SIG-M5 treated with dmso at 0.1 percent for 504 hours (cell line): ENCODE measurements at regions not wholly inside any gene's neighbourhood (a gene's known extent, or its start where the extent isn't known, plus 50 kb on each side); places are given as distances from the start of the nearest gene placed in this dataset.

ENCODE experiments used
- DNase-seq: peaks from one replicate; lab custom pipeline; 2025; ENCODE audit not compliant: unreplicated experiment; lab: John Stamatoyannopoulos, UW

- no peak for DNase-seq
Observed at GRCh38 chr10:120365872-120366271, 91.2 kb upstream of the PLPP4 start.

DNA sequence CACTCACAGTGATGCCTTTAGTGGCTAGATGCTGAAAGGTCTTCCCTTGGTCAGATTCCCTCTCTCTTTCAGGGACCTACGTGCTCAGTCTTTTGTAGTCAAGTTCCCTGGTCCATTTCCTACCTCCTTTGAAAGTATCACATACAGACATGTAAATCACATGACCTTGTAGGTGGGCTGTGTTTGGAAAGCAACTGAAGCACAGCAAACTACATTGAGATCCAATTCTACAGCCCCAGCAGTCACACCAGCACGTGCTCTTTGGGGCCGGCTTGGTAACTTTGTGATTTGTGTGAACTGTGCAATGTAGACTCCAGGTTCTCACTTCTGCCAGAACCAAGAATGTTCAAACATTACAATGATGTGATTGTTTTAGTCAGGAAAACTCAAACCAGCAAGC lies 89.7 kb upstream of the PLPP4 start:
- DNase-seq, result no peak

DNA sequence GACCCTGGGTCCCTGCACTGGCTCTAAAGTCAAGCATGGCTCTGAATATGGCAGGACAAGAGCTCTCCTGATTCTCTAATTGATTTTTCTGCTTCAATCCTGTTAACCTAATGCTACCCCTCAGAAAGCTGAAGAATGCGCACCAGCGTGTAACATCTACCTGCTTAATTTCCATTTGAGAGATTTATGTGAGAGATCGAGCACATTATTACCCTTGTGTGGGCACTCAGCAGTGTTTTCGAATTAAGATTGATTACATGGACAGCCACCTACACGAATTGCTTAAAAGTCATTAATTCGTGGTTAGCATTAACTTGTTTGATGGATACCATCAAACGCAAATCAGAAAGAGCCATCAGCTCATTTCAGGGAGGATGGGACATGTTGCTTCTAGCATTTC lies 88.7 kb upstream of the PLPP4 start:
- DNase-seq, result no peak

DNA sequence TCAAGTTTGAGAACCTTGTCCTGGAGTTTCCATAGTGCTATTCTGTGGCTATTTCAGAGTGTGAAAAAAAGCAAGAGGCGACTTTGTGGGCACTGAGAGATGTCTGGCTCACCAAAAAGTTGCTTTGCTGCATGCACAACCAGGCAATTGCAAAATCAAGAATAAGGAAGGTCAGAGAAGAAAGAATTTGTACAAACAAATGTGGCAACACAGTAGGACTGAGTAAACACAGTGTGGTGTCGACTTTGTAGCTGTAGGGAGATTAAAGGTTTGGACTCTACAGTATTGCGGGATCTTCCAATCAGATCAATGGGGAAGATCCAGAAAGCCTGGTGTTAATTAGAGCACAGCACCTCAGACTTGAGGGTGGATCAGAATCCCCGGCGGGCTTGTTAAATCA lies 88.1 kb upstream of the PLPP4 start:
- no peak for DNase-seq

- no peak for DNase-seq
Observed at GRCh38 chr10:120369856-120370276, 87.2 kb upstream of the PLPP4 start.

- no peak for DNase-seq
Observed at GRCh38 chr10:120371856-120372255, 85.2 kb upstream of the PLPP4 start.

DNA sequence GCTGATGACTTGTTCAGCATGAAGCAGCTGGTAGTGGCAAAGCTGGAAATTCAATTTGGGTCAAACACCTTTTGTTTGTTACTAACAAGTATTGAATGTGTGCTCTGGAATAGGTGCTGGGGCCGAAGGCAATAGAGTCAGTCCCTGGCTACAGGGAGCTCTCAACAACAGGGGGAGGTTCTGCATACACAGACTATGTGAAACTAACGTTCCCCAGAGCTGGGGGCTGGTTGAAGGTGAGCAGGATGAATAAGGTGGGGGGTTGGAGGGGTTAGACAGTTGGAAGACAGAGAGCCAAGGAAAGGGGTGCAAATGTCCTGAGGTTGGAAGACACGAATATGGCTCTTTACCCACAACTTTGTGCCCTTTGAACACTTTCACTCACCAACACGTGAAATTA lies 84.1 kb upstream of the PLPP4 start:
- DNase-seq, result no peak

DNA sequence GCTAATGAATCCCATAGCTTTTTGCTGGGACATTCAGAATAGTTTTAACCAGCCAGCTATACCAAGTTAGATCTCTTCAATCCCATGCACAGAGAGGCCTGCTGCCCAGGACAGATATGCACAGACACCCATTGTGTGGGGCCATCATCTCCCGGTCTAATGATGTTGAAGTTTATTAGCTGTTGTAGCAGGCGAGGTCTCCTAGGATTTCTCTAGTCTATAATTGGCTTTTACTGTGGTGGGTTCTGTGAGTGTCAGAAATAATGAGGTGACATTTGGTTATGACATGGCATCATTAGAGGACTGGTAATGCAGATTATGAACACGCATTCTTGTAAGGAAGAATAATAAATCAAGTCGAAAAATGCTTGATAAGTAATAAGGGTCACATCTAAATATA lies 81.4 kb upstream of the PLPP4 start:
- DNase-seq, result no peak

DNA sequence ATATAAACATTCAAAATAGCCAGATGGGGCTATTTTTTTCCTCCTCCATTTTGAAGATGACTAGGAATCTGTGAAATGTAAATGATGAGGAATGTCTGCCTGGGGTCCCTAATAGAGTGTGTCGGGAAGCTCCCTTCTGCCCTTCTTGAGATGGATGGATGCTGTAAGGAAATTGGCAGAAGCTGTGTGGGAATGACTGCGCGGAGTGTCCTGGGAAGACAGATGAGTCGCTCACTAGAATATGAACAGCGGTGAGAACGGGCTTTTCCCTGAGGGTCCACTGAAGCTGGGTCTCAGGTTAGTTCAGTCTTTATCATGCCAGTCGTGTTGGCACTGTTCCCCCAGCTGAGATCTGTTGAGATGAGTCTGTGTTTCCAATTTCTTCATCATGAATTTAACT lies 75.1 kb upstream of the PLPP4 start:
- no peak for DNase-seq

DNA sequence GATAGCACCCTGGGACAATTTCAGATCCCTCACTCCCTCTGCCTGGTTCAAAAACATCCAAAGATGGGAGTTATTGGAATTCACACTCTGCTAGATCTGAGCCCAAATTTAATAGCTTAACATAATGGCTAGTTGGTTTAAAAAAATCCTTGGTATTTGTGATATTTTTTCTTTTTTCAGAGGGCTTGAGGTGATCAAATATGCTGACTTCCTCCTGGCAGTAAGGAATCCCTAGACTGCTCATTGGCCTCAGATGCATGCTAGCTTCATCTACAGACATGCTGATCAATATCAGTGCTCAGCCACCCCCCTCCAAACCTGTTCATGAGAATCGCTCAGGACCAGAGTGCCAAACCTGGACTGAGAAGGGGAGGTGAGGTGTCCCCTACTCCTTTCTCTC lies 74.7 kb upstream of the PLPP4 start:
- DNase-seq, result no peak

DNA sequence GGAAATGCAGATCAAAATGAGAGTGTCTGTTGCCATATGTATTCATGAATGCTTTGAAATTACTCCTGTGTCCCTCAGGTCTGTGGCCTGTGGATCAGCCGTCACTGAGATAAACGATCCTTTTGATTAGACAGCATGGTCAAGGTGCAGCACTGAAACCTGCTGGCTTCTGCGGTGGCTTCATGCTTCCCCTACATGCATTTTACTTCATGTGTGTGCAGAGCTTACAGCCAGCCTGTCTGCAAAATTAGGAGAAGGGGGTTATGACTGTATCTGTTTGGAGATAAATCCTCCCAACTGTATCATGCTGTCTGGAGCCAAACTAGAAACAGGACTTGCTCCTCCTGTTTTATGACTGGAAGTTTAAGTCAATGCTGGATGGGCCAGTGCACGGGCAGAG lies 71.0 kb upstream of the PLPP4 start:
- DNase-seq, result no peak

DNA sequence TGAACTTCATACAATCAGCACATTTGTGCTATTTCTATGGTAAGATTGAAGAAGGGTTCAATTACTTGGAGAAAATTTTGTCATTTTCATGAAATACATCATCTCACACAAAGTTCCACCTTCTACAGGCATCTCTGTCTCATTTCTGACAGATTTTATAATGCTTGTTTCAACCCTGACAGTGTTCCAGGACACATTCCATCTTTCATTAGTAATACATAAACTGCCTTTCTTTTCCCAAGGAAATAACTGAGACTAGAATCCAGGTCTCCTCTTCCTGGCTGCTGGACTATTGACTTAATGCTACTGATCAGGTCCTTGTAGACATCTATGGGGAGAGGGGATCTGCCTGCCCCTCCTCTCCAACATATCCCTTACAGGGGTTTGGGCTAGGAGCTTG lies 70.1 kb upstream of the PLPP4 start:
- no peak for DNase-seq

GRCh38 chr10:120387326-120387725 lies 69.7 kb upstream of the PLPP4 start:
- no peak for DNase-seq

DNA sequence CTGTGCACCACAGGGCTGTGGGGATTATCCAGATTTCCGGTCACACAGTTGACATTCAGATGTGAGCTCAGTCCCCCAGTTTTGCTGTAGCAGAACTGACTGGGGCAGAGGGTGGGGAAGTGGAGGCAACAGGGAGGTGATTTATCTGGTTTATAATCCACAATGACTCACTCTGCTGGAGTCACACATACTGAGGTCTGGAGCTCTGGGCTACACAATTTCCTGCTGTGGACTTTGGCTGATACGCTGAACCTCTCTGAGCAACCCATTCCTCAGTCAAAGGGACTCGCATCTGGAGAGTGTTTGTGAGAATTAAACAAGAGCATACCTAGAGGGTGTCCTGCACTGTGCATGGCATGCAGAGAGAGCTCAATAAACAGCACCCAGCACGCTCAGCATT lies 64.8 kb upstream of the PLPP4 start:
- no peak for DNase-seq

DNA sequence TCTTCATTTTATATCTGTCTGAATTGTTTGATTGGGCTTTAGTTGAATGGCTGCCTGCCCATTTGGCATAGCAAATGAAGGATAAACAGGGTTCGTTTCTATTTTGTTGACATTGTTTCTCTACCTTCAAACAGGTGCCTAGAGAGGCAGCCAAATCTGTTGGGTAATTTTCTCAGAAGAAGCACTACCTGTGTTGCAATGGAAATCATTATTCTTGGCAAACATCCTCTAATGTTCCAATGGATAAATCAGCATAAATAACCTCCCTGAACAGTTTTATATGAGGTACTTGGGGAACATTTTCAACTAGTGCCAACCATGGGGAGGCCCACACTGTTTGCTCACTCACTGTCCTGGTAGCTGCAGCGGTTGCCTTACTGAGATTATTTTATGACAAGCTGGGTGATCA lies 64.4 kb upstream of the PLPP4 start:
- DNase-seq, result no peak

- DNase-seq, result no peak
Observed at GRCh38 chr10:120394446-120394845, 62.6 kb upstream of the PLPP4 start.

GRCh38 chr10:120396228-120396627 lies 60.8 kb upstream of the PLPP4 start:
- DNase-seq, result no peak

DNA sequence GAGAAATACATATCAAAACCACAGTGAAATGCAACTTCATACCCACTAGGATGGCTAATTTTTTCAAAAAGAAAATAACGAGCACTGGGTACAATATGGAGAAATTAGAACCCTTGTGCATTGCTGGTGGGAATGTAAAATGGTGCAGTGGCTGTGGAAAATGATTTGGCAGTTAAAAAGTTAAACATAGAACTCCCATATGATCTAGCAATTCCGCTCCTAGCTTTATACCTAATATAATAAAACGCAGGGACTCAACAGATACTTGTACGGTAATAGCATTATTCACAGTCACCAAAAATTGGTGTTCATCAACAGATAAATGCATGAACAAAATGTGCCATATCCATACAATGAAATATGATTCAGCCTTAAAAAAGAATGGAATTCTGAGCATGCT lies 58.8 kb upstream of the PLPP4 start:
- DNase-seq, result no peak

DNA sequence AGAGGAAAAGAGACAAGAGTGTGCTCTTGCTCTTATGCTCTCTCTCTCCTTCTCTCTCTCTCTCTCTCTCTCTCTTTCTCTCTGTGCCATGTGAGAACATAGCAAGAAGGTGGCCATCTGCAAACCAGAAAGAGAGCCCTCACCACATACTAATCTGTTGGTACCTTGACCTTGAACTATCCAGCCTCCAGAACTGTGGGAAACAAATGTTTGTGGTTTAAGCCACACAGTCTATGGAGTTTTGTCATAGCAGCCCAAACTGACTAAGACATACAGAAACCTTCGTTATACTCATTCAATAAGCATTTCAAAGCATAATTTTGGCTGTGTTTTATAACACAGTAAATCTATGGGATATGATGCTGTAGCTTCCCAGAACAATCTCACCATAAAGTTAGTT lies 56.4 kb upstream of the PLPP4 start:
- DNase-seq, result no peak

DNA sequence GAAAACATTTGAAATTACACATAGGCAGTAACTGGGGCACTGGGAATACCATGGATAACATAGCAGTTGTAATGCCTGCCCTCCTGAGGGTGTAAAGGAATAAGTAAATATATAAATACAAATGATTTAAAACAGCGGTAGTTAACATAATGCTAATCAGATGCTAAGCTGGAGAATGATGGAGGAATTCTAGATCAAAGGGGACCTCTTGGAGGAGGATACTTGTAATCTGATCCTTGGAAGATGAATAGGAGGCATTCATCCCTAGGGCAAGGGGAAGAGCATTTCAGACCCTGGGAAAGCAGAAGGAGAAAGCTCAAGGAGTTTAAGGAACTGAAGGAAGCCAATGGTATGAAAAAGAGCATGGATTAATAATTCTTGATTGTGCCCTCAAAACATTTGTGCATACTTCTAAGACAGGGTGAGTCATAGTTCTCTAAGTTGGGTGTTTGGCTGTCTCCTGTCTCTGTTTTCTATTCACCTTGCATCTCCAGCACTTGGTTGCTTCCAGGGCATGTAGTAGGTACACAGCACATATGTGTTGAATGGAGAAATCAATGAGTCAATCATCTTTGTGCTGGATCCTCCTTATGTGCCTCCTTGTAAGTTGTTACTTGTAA lies 54.8 kb upstream of the PLPP4 start:
- no peak for DNase-seq

- DNase-seq, result no peak
Observed at GRCh38 chr10:120403109-120403508, 53.9 kb upstream of the PLPP4 start.

- DNase-seq, result no peak
Observed at GRCh38 chr10:120406376-120406775, 50.7 kb upstream of the PLPP4 start.
